SK-N-MC (cell line): ENCODE measurements at regions not wholly inside any gene's neighbourhood (a gene's known extent, or its start where the extent isn't known, plus 50 kb on each side); places are given as distances from the start of the nearest gene placed in this dataset.

Experiments used
- DNase-seq: peaks from one replicate; pipeline ENCODE4 v3.0.0-alpha.2; 2011; ENCODE audit warnings: low read depth, low spot score
- H3K27ac ChIP-seq: fragments of 200-600 bp; sonication (generic); 2 replicates; pipeline ENCODE4 v1.5.1; 2016; ENCODE audit warnings: mixed run types
- H3K36me3 ChIP-seq: fragments of 200-600 bp; sonication (generic); 2 replicates; pipeline ENCODE4 v1.6.1; 2017; ENCODE audit warnings: antibody characterized with exemption, low read length, mixed read lengths; ENCODE audit not compliant: insufficient read depth
- H3K4me3 ChIP-seq: fragments of 200-600 bp; sonication (generic); 2 replicates; pipeline ENCODE4 v1.5.1; 2016
- H3K9ac ChIP-seq: fragments of 200-600 bp; sonication (generic); 2 replicates; pipeline ENCODE4 v1.8.0; 2017; ENCODE audit warnings: mixed run types, mixed read lengths; ENCODE audit not compliant: insufficient read length
- H3K9me3 ChIP-seq: fragments of 200-600 bp; sonication (generic); 2 replicates; pipeline ENCODE4 v1.6.1; 2017; ENCODE audit warnings: low read depth, mild to moderate bottlenecking, antibody characterized with exemption, low read length, moderate library complexity, mixed read lengths
- EZH2 ChIP-seq: fragments of 200-600 bp; sonication (generic); IDR thresholded peaks from one replicate; pipeline ENCODE4 v1.6.1; 2017; ENCODE audit warnings: antibody characterized with exemption
- FOXP2 ChIP-seq: optimal IDR thresholded peaks from 2 replicates; pipeline ENCODE3; 2011; ENCODE audit warnings: mild to moderate bottlenecking, moderate library complexity; ENCODE audit not compliant: insufficient read depth; ENCODE audit errors: extremely low read length, control extremely low read depth
- POLR2AphosphoS5 ChIP-seq: IDR thresholded peaks from 2 replicates; pipeline ENCODE4 v1.6.1; 2012; ENCODE audit warnings: mild to moderate bottlenecking, low read depth, low read length, borderline replicate concordance

DNA sequence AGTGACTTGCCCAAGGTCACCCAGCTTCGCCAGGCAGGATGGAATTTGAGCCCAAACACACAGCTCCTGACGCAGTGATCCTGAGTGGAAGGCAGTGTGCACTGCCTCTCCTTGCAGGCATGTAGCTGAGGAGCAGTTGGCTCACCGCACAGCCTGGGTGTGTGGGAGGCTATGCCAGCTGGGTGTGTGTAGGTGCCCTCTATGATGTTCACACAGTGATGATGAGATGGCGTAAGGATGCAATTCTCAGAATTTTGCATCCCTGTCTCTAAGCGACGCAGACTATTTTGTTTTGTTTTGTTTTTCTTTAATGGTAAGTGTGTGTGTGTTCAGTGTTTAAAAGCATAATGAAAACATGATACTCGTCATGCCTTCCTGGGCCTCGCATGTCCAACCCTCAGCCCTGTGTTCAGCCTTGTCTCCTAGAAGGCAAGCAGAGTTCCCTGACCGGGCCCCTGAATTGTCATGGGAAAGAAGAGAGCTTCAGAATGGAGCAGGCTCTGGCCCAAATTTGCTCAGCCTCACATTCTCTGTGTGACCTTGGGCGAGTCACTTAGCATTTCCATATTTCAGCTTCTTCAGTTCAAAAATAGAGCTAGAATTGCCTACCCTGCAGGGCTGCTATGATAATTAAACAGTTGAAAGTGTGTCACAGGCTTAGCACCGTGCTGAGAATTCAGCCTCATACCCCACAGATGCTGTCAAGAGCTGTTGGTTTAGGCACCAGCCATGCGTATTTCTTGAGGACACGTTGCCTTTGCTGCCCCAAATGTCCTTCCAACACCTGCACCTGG lies 603.6 kb upstream of the RAB6C start:
- Histone ChIP-seq H3K4me3 (no peak overlapping the region), H3K9ac (no peak overlapping the region), H3K36me3 (no peaks in the 10 kb centered on the region), H3K27ac (no peak overlapping the region), H3K9me3 (no peaks in the 10 kb centered on the region)
- TF ChIP-seq EZH2 (no peak), FOXP2 (no peak), POLR2AphosphoS5 (no peak)
- no peak for DNase-seq

- Histone ChIP-seq H3K4me3 (no peak overlapping the region), H3K27ac (no peak overlapping the region), H3K36me3 (no peaks in the 10 kb centered on the region), H3K9me3 (no peaks in the 10 kb centered on the region), H3K9ac (no peak overlapping the region)
- no peak for DNase-seq
- TF ChIP-seq POLR2AphosphoS5 (no peak), FOXP2 (no peak), EZH2 (no peak)
Observed at GRCh38 chr2:129376426-129377077, 602.9 kb upstream of the RAB6C start.

GRCh38 chr2:129377078-129377469 lies 602.4 kb upstream of the RAB6C start:
- TF ChIP-seq POLR2AphosphoS5 (no peak), EZH2 (no peak), FOXP2 (no peak)
- H3K27ac ChIP-seq, result no peak overlapping the region
- no peak overlapping the region for H3K4me3 ChIP-seq
- no peak overlapping the region for H3K9ac ChIP-seq
- no peaks in the 10 kb centered on the region for H3K9me3 ChIP-seq
- DNase-seq, result no peak
- no peaks in the 10 kb centered on the region for H3K36me3 ChIP-seq

GRCh38 chr2:129378186-129378585 lies 601.3 kb upstream of the RAB6C start:
- no peak for DNase-seq
- H3K4me3 ChIP-seq, result no peak overlapping the region
- TF ChIP-seq FOXP2, result no peak
- TF ChIP-seq EZH2, result no peak
- TF ChIP-seq POLR2AphosphoS5, result no peak

GRCh38 chr2:129379411-129379810 lies 600.1 kb upstream of the RAB6C start:
- Histone ChIP-seq H3K9ac (no peak overlapping the region), H3K4me3 (no peak overlapping the region), H3K36me3 (no peaks in the 10 kb centered on the region), H3K27ac (no peak overlapping the region), H3K9me3 (no peaks in the 10 kb centered on the region)
- no peak for DNase-seq
- TF ChIP-seq EZH2 (no peak), POLR2AphosphoS5 (no peak)

More at GRCh38 chr2:129378186-129378585, 601.3 kb upstream of the RAB6C start:
- no peaks in the 10 kb centered on the region for H3K36me3 ChIP-seq
- H3K9me3 ChIP-seq, result no peaks in the 10 kb centered on the region
- H3K9ac ChIP-seq, result no peak overlapping the region
- no peak overlapping the region for H3K27ac ChIP-seq

DNA sequence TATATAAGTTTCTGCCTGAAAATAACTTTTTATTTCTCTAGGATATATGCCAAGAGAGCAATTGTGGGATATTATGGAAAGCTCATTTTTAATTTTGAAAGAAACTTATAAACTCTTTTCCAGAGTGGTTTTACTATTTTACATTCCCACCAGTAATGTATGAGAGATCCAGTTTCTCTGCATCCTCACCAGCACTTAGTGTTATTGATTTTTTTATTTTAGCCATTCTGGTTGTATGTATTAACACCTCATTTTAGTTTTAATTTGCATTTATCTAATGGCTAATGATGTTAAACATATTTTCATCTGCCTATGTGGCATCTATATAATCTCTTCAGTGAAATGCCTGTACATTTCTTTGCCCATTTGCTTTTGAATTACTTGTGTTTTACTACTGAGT lies 597.7 kb upstream of the RAB6C start:
- no peak overlapping the region for H3K4me3 ChIP-seq
- H3K36me3 ChIP-seq, result no peaks in the 10 kb centered on the region
- no peak overlapping the region for H3K27ac ChIP-seq
- no peak overlapping the region for H3K9ac ChIP-seq
- no peak for DNase-seq
- no peaks in the 10 kb centered on the region for H3K9me3 ChIP-seq
- no peak for TF ChIP-seq FOXP2
- no peak for TF ChIP-seq POLR2AphosphoS5
- no peak for TF ChIP-seq EZH2

GRCh38 chr2:129388870-129389269 lies 590.6 kb upstream of the RAB6C start:
- no peak overlapping the region for H3K9ac ChIP-seq
- H3K36me3 ChIP-seq, result no peaks in the 10 kb centered on the region
- TF ChIP-seq EZH2 (no peak), POLR2AphosphoS5 (no peak), FOXP2 (no peak)
- H3K4me3 ChIP-seq, result no peak overlapping the region
- no peaks in the 10 kb centered on the region for H3K9me3 ChIP-seq
- no peak overlapping the region for H3K27ac ChIP-seq
- no peak for DNase-seq

DNA sequence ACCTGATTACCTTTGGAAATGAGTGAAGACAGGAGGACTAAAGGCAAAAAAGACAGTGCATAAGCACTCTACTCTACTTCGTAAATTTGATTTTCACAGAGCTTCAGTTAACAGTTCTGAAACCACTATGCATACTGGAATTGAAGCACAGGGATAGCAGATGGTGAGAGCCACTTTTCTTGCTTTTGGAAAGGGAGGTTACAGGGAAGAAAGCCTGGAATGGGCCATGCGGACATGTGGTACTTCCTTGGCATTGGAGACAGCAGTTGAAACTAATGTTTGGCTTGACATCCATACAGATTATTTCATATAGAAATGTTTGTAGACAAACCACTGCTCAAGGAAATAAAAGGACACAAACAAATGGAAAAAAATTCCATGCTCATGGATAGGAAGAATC lies 585.6 kb upstream of the RAB6C start:
- Histone ChIP-seq H3K9ac (no peak overlapping the region), H3K36me3 (no peaks in the 10 kb centered on the region), H3K9me3 (no peaks in the 10 kb centered on the region), H3K4me3 (no peak overlapping the region), H3K27ac (no peak overlapping the region)
- TF ChIP-seq POLR2AphosphoS5 (no peak), FOXP2 (no peak), EZH2 (no peak)
- no peak for DNase-seq

- H3K9me3 ChIP-seq, result no peaks in the 10 kb centered on the region
- H3K9ac ChIP-seq, result no peak overlapping the region
- no peaks in the 10 kb centered on the region for H3K36me3 ChIP-seq
- H3K27ac ChIP-seq, result no peak overlapping the region
- no peak overlapping the region for H3K4me3 ChIP-seq
- no peak for TF ChIP-seq POLR2AphosphoS5
- TF ChIP-seq EZH2, result no peak
- no peak for TF ChIP-seq FOXP2
- DNase-seq, result peak; percentile 8
Observed at GRCh38 chr2:129396980-129397599, 582.4 kb upstream of the RAB6C start.
